ENCODE measurements at regions not wholly inside any gene's neighbourhood (a gene's known extent, or its start where the extent isn't known, plus 50 kb on each side); places are given as distances from the start of the nearest gene placed in this dataset.

DNA sequence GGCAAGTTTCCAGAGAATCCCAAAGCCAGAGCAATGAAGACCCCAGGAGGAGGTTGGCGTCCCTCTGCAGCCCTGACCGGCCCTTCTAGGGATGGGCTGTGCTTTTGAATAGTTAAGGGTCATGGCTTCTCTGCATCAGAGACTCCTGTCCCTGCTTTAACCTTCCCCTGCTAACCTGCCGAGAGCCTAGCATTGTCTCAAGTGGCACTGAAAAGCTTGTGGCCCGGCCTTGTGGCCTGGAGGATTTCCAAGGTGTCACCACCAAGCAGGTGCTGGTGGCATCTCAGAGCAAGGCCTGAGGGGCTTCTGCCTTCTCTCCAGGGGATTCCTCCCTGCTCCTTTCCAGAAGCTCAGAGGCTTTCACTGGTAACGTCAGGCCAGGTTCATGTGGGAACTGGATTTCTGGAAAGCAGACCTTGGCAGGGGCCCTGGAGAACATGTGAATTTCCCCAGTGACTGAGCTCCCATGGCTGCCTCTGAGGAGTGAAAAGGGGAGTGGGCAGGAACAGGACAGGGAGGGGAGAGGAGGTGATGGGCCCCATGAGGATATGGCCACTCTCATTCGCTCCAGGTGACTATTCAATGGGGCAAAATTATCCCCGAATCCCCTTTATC is 409.9 kb downstream of the PTPRU start:
- Histone ChIP-seq H3F3A (ENCODE audit: low read depth) (peaks cover 2% of the 10 kb centered on the region), H3K36me3 (no peaks in the 10 kb centered on the region), H3K27ac (no peak overlapping the region), H3K4me1 (peaks cover 9% of the 10 kb centered on the region), H3K9me3 (ENCODE audit: low read depth) (no peaks in the 10 kb centered on the region), H3K4me2 (no peak overlapping the region), H2AFZ (replicated peaks) (no peak overlapping the region), H3K9ac (no peak overlapping the region), H3K4me3 (no peak overlapping the region), H4K20me1 (ENCODE audit: low read depth) (no peaks in the 10 kb centered on the region), H3K79me2 (ENCODE audit: low read depth) (no peaks in the 10 kb centered on the region), H3K27me3 (no peaks in the 10 kb centered on the region)
- TF ChIP-seq EZH2phosphoT487 (IDR thresholded peaks at IDR 0.05) (no peak), EZH2 (IDR thresholded peaks at IDR 0.05) (no peak)
- Mint-ChIP-seq H3K4me3 (no peak overlapping the region), H3K9me3 (no peaks in the 10 kb centered on the region), H3K4me1 (no peaks in the 10 kb centered on the region), H3K27ac (no peak overlapping the region), H3K36me3 (no peaks in the 10 kb centered on the region), H3K27me3 (ENCODE audit: insufficient read depth, low read depth) (peaks cover 8% of the 10 kb centered on the region)
- no peak for DNase-seq (ENCODE audit: low spot score)

- Histone ChIP-seq H3K27me3 (no peaks in the 10 kb centered on the region), H2AFZ (replicated peaks) (peak overlapping the region; percentile 63), H3K9ac (no peak overlapping the region), H3K4me2 (no peak overlapping the region), H3K36me3 (no peaks in the 10 kb centered on the region), H3K4me3 (no peak overlapping the region), H4K20me1 (ENCODE audit: low read depth) (no peaks in the 10 kb centered on the region), H3F3A (ENCODE audit: low read depth) (peaks cover 2% of the 10 kb centered on the region), H3K9me3 (ENCODE audit: low read depth) (no peaks in the 10 kb centered on the region), H3K27ac (no peak overlapping the region), H3K79me2 (ENCODE audit: low read depth) (no peaks in the 10 kb centered on the region), H3K4me1 (peaks cover 9% of the 10 kb centered on the region)
- Mint-ChIP-seq H3K27ac (peak overlapping the region; percentile 15), H3K4me1 (no peaks in the 10 kb centered on the region), H3K4me3 (no peak overlapping the region), H3K9me3 (no peaks in the 10 kb centered on the region), H3K36me3 (no peaks in the 10 kb centered on the region), H3K27me3 (ENCODE audit: insufficient read depth, low read depth) (peaks cover 8% of the 10 kb centered on the region)
- no peak for TF ChIP-seq CTCF (IDR thresholded peaks at IDR 0.05)
- TF ChIP-seq EZH2phosphoT487 (IDR thresholded peaks at IDR 0.05), result no peak
- TF ChIP-seq EZH2 (IDR thresholded peaks at IDR 0.05), result no peak
- no peak for DNase-seq (ENCODE audit: low spot score)
Observed at GRCh38 chr1:29645586-29645985, 409.3 kb downstream of the PTPRU start.

DNA sequence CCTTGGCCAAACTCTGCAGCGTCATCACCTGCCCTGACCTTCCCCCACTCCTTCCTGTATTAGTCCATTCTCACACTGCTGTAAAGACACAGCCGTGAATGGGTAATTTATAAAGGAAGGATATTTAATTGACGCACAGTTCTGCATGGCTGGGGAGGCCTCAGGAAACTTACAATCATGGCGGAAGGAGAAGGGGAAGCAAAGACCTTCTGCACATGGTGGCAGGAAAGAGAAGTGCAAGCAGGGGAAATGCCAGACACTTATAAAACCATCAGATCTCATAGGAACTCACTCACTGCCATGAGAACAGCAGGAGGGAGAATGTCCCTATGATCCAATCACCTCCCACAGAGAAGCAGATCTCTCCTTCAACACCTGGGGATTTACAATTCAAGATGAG is 408.5 kb downstream of the PTPRU start:
- Mint-ChIP-seq H3K27ac (no peak overlapping the region), H3K9me3 (no peaks in the 10 kb centered on the region), H3K4me3 (no peak overlapping the region), H3K27me3 (ENCODE audit: insufficient read depth, low read depth) (peaks cover 8% of the 10 kb centered on the region), H3K4me1 (peaks cover 3% of the 10 kb centered on the region), H3K36me3 (no peaks in the 10 kb centered on the region)
- DNase-seq (ENCODE audit: low spot score), result no peak
- TF ChIP-seq CTCF (IDR thresholded peaks at IDR 0.05), result peak; percentile 17
- TF ChIP-seq EZH2 (IDR thresholded peaks at IDR 0.05), result no peak
- TF ChIP-seq EZH2phosphoT487 (IDR thresholded peaks at IDR 0.05), result no peak
- no peaks in the 10 kb centered on the region for H4K20me1 ChIP-seq (ENCODE audit: low read depth)
- no peaks in the 10 kb centered on the region for H3K27me3 ChIP-seq
- no peaks in the 10 kb centered on the region for H3K9me3 ChIP-seq (ENCODE audit: low read depth)
- no peak overlapping the region for H3K4me2 ChIP-seq
- H3K4me1 ChIP-seq, result peaks cover 9% of the 10 kb centered on the region
- peaks cover 2% of the 10 kb centered on the region for H3F3A ChIP-seq (ENCODE audit: low read depth)
- H3K9ac ChIP-seq, result no peak overlapping the region
- no peak overlapping the region for H3K27ac ChIP-seq
- H3K79me2 ChIP-seq (ENCODE audit: low read depth), result no peaks in the 10 kb centered on the region
- peak overlapping the region; percentile 63 for H2AFZ ChIP-seq (replicated peaks)
- H3K36me3 ChIP-seq, result no peaks in the 10 kb centered on the region
- H3K4me3 ChIP-seq, result no peak overlapping the region

- no peaks in the 10 kb centered on the region for H3K9me3 Mint-ChIP-seq
- DNase-seq (ENCODE audit: low spot score), result no peak
Observed at GRCh38 chr1:29643838-29644440, 407.6 kb downstream of the PTPRU start.

More at GRCh38 chr1:29643838-29644440, 407.6 kb downstream of the PTPRU start:
- Mint-ChIP-seq H3K36me3 (no peaks in the 10 kb centered on the region), H3K27ac (no peak overlapping the region), H3K4me1 (peaks cover 3% of the 10 kb centered on the region), H3K27me3 (ENCODE audit: insufficient read depth, low read depth) (peaks cover 6% of the 10 kb centered on the region), H3K4me3 (no peak overlapping the region)
- H3K27me3 ChIP-seq, result no peaks in the 10 kb centered on the region
- no peaks in the 10 kb centered on the region for H4K20me1 ChIP-seq (ENCODE audit: low read depth)
- no peaks in the 10 kb centered on the region for H3K79me2 ChIP-seq (ENCODE audit: low read depth)
- H3K36me3 ChIP-seq, result no peaks in the 10 kb centered on the region
- H3K27ac ChIP-seq, result no peak overlapping the region
- H3K4me2 ChIP-seq, result no peak overlapping the region
- no peak overlapping the region for H3K4me3 ChIP-seq
- no peak overlapping the region for H3K9ac ChIP-seq
- H3K9me3 ChIP-seq (ENCODE audit: low read depth), result no peaks in the 10 kb centered on the region
- H3K4me1 ChIP-seq, result peaks cover 15% of the 10 kb centered on the region
- H2AFZ ChIP-seq (replicated peaks), result no peak overlapping the region
- H3F3A ChIP-seq (ENCODE audit: low read depth), result peaks cover 2% of the 10 kb centered on the region
- no peak for TF ChIP-seq EZH2phosphoT487 (IDR thresholded peaks at IDR 0.05)
- no peak for TF ChIP-seq CTCF (IDR thresholded peaks at IDR 0.05)
- no peak for TF ChIP-seq EZH2 (IDR thresholded peaks at IDR 0.05)

All from neural progenitor cell (in vitro differentiated cells).